ENCODE measurements at regions not wholly inside any gene's neighbourhood (a gene's known extent, or its start where the extent isn't known, plus 50 kb on each side); places are given as distances from the start of the nearest gene placed in this dataset.

DNA sequence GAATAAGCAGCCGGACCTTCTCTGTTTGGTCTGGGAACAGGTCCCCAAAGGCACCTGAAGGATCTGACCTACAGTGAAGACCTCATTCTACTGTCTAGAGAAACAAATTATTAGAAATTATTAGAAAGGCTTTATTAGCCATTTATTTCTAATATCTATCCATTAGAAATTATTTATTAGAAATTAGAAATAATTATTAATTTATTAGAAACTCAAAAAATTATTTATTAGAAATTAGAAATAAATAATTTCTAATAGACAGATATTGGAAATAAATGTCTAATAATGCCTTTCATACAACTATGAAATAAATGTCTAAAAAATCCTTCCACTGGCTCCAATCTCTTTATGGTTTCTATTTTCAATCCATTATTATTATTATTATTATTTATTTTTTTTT, 285.7 kb upstream of the ERCC4 start:
- TF ChIP-seq POLR2AphosphoS5 (IDR thresholded peaks at IDR 0.05): no peak
- TF ChIP-seq, protein P1, sequence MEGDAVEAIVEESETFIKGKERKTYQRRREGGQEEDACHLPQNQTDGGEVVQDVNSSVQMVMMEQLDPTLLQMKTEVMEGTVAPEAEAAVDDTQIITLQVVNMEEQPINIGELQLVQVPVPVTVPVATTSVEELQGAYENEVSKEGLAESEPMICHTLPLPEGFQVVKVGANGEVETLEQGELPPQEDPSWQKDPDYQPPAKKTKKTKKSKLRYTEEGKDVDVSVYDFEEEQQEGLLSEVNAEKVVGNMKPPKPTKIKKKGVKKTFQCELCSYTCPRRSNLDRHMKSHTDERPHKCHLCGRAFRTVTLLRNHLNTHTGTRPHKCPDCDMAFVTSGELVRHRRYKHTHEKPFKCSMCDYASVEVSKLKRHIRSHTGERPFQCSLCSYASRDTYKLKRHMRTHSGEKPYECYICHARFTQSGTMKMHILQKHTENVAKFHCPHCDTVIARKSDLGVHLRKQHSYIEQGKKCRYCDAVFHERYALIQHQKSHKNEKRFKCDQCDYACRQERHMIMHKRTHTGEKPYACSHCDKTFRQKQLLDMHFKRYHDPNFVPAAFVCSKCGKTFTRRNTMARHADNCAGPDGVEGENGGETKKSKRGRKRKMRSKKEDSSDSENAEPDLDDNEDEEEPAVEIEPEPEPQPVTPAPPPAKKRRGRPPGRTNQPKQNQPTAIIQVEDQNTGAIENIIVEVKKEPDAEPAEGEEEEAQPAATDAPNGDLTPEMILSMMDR (IDR thresholded peaks at IDR 0.05): no peak
